Islet of Langerhans (tissue), 1 donor: ENCODE measurements at regions not wholly inside any gene's neighbourhood (a gene's known extent, or its start where the extent isn't known, plus 50 kb on each side); places are given as distances from the start of the nearest gene placed in this dataset.

Experiments used
- FAIRE-seq: peaks from one replicate; lab custom pipeline; 2011; peaks lifted over from hg19 to GRCh38; lab: Jason Lieb, UNC

DNA sequence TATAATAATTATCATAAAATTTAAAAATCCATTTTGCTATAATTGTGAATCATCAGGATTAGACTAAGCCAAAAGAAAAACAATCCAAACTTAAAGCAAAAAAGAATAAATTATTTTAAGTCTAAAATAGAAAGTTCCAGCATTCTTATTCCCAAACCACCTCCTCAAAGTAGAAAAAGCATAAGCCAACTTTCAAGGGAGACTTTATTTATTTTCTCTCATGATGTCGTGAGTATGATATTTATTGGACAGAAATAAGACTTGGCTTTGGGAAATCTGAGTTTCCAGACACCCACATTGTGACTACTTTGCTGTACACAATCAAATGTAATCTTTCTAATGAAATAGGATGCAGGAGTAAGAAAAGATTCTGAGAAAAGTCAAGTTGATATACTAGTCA is 372.1 kb downstream of the MTRR start:
- no peak for FAIRE-seq

DNA sequence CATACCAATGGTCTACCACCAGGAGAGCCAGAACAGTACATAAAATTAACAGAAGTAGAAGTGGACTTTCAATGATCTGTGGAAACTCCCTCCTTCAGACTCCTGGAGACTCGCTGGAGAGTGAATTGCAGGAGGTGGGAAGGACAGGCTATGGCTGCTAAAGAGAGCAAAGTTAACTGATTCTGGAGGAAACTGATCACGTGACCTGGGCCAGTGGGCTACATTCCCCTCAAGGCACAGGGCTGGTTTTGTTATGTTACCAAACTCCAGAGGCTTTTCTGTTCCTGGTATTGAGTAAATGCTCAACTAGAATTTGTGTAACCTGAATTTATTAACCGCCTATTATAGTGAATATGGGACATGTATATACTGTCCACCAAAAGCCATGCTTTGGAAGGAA is 372.6 kb downstream of the MTRR start:
- FAIRE-seq, result no peak

DNA sequence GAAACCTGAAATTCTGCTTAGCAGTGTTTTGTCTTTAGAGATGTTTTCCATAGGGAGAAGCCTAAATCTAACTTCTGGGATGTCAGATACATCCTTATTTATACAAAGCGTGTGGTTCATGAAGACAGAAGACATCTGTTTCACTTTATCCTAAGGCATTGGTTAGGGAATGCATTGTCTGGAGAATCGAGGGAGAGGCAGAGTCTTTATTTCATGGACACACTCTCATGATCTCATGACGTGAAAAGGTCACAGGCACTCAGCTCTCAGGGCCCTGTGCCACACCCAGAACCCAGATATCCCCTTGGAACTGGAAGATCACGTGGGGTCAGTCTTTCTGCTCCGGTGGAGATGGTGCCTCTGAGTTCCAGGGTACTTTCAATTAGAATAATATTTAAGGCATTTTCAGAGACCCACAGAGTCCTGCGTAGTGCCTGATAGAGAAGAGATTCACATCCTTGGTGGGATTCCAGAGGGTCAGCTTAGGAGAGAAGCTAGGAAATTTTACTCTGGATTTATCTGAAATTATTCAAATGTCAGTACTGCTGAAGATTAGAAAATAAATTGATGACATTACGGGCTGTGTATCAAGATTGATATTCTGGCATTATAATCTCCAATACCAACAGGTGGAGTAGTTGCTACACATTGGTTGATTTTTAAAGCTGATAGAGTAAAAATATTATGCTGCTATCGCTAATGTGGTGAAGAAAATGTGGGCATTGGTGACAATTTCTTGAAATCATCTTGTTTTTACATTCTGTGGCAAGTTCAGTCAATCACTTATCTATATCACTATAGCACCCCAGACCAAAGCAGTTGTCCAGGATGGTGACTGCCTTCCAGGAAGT is 378.3 kb downstream of the MTRR start:
- no peak for FAIRE-seq

DNA sequence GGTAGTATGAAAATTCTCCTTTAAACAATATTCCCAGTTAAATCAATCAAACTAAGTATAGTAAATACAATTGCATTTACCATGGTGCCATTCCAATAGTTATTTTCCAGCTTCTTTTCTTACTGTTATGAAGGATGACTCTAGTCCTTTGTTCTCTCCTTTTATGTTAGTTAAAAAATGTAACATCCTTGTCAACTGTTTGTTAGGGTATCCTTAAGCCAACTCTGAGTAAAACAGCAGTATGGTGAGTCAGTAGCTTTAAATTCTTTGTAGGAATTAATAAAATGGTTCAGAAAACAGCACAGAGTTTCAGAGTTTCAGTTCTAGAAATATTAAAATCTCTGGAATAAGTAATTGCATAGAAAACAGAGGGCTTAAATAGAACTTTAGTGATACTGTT is 384.4 kb downstream of the MTRR start:
- FAIRE-seq, result no peak

DNA sequence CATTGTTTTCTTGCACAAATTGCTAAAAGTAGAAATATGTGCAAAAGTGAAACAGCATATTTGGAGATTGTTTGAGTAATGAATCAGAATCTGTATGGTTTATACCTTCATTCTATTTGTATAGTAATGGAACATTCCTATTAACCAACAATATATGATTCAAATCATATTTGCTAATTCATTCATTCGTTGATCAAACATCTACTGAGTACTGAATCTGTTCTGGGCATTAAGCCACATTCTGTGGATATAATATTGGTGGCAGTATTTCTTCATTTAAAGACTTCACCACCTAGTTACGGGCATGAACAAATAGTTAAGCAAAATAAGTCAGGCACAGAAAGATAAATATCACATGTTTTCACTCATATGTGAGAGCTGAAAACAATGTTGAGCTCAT is 385.7 kb downstream of the MTRR start:
- no peak for FAIRE-seq

DNA sequence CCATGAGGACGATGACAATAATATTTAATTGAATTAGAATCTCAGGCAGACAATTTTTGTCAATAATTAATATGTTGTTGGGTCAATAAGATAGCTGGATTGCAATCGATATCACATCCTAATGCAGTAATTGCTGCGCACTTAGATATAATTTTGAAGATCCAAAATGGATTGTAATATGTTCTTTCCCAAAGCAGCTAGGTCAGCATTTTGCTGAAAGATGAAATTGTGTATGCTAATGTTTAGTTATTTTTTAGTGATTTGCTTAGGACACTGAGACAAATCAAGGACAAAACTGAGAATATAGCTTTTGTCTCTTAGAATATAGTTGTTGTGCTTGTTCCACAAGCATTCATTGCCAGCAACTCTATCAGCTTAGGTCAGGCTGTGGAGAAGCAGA is 389.9 kb downstream of the MTRR start:
- FAIRE-seq, result no peak

DNA sequence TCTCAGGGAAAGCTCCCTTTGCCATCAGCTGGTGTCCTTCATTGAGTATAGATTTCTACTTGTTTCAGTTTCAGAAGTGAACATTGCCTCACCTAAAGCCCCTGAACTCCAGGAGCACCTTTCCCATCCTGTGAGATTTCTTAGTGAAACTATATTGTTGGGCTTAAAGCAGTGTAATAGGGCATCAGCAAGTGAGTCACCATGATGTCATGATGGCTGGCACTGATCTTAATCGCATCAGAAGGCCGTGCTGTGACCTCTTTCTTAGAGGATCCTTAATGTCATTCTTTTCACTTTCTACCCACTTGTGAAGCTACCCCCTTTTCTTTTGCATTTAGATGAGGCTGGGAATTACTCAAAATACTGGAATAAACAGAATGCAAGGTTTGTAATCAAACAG is 401.3 kb downstream of the MTRR start:
- no peak for FAIRE-seq

DNA sequence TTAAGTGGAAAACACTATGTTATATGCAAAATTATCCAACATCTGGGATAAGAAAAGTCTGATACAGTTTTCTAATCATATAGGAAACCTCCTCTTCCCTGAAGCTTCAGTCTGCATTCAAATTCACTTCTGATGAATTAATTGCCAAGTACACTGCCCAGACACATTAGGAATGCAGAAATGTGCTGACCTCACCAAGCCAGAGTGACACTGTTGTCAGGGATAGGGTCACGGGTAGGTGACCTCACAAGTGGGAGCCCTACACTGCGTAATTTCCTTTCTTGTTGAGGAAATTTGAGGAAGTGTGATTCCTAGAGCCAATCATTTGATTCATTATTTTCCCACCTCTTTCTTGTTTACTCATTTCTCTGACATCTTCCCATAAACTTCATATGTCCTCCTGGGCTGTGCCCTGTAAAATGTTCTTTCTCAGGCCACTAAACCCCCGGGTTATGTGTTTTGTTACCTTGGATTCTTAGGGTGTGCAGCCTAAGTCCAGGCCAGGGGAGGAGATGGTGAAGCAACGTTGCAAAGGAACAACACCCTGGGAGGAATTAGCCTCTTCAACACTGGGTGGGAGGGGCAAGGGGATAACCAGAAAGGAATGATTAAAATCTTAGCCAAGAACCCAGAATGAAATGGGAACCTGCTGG is 411.9 kb downstream of the MTRR start:
- FAIRE-seq, result no peak

DNA sequence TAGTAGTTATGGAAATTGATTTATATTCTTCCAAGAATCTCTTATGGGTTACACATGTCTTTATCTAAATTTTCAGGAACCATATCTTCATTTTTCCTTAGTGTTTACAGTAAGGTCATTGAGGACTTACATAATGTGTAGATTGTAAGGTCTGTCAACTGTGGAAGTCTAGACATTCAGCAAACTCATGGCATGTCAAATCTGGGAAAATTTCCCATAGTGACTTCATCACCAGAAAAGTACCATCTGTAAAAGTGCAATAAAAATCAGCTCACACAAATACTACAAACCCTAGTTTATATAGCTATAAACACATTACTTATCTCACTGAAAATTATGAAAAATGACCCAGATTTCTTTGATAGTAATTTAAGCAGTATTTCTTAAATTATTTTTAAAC is 419.4 kb downstream of the MTRR start:
- no peak for FAIRE-seq

DNA sequence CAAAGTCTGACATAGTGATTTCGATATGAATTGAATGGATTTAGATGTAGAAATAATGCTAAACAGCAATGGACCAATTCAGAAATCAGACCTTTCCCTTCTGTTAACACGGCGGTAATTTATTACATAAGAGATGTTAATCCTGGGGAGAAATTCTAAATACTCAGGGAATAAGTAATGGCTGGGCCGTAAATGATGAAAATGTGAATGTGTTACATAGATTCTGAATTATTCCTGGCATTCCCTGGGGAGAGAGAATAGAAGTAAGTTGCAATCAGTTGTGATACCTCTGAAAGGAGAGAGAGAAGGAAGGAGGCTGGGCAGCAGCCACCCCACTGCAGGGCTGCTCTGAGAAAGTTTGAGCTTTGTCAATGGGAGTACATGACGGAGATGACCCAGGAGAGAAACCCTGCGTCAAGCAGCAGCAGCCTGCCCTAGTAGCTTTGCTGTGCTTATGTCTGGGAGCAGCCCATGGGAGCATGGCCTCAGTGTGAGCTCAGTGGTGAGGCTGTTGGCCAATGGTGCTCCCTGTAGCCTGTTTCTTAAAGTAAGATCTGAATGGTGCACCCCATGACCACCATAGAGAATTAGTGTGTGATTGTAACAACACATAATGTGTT is 420.1 kb downstream of the MTRR start:
- FAIRE-seq, result no peak

DNA sequence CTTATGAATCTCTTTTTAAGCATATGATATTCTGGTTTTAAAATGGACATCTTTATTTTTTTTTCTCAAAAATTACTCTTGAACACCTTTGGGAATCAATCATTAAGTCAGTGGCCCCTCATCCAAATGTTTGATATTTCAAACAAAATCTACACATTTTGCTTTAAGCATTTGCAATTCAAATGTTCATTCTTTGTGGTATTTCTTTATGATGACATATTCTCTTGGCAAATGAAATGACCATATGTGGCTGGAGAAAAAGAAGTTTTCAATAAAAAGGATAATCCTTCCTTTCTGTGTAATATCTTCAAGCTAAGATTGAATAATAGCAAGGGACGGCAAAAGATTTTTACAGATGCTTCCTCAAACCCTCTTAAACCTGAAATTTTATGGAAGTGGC is 420.8 kb downstream of the MTRR start:
- no peak for FAIRE-seq

DNA sequence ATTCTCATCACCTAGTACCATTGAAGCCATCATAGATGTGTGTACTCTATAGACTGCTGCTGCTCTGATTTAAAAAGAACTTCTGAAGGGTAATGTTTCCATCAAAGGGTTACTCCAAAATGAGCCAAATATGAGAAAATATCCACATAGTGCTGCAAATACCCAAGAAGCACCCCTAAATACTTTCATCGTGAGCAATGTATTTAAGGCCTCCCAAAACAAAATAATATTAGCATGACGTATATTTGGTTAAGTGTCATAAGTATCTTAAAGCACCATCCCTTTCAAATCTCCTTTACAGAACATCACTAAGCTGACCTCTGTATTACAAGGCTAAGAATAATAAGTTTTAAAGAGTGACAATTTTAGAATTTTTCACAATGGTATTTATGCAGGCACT is 421.8 kb downstream of the MTRR start:
- FAIRE-seq, result no peak

DNA sequence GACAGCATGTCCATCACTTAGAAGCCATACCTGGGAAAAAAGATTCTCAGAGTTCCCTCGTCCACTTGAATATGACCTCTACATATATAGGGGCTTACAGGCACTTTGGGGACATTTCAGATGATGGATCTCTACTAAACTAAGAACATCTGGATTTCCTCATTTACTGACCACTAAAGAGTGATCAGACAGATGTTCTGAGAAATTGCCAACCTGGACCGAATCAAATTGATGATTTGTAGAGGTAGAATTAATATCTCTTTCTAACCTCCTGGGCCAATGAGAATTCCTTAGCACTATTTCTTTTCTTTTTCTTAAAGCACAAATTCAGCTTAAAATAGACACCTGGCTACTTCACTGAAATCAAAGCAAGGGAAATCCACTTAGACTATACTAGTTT is 422.7 kb downstream of the MTRR start:
- no peak for FAIRE-seq

DNA sequence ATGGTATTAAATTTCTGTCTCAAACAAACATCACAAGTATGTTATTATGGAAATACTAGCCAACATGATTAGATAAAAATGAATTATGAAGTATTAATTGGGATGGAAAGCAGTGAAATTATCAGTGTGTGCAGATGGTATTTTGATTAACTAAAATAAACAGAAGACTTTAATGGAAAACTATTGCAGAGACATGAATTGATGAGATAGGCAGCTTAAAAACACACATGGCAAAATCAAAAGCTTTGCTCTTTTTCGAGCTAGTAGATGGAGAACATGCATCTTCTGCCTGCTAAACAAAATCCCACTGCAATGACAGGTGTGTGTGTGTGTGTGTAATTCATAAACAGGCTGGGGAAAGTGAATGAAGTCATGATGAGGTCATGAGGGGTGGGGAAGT is 426.2 kb downstream of the MTRR start:
- FAIRE-seq, result no peak

DNA sequence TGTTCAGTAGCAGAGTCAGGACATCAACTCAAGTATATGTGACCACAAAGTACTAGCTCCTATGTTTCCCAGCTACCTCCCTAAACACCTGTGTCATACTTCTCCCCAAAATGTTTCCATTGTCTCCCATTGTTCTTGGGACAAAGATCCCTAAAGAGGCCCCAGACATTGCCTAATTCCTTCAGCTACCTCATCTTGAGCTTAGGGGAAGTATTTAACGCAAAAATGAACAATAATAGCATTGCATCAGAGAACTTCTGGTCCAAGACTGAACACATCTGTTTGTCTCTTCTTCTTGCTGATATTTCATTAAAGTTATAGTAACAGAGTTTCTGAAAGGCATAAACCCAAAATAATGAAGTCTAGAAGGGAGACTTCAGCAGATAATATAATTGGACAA is 430.8 kb downstream of the MTRR start:
- no peak for FAIRE-seq

DNA sequence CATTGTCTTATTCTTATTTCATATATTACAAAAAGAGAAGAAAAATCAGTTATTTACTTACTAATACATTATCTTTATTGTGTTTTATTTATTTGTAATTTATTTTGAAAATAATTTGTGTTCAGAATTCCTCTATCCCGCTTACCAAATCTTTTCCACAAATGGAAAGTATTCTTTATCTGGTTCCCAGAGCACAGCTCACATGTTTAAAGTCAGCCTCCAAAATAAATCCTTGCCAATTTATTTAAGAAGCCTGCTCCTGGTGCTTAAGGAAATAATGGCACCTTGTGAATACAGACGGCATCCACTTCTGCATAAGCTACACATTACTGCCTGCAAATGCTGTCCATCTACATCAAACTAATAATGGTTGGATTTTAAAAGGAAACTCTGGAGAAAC is 435.4 kb downstream of the MTRR start:
- FAIRE-seq, result no peak

DNA sequence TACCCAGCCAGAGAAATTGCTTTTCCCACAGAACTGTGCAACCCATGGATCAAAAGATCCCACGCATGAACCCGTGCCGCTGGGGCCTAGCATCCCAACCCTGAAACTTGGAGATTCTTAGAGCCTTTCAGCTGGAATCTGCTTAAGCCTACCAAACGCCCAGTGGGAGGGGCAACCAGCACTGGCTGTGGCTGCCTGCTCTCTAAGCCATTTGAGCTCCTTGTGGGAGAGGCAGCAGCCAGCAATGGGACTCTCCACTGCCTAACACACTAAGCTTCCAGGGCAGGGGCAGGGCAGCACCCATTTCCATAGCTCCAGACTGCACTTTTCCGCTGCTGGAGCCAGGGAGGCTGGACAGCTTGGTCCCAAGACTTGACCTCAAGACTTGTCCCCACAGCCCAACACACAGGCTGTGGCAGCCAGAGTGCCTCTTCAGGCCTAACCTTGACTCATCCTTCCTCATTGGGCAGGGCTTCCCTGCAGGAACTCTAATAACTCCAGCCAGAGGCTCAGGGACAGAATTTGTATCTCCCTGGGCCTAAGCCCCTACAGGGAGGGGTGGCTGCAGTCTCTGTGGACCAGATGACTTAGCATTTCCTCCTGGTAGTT is 437.4 kb downstream of the MTRR start:
- FAIRE-seq, result no peak

DNA sequence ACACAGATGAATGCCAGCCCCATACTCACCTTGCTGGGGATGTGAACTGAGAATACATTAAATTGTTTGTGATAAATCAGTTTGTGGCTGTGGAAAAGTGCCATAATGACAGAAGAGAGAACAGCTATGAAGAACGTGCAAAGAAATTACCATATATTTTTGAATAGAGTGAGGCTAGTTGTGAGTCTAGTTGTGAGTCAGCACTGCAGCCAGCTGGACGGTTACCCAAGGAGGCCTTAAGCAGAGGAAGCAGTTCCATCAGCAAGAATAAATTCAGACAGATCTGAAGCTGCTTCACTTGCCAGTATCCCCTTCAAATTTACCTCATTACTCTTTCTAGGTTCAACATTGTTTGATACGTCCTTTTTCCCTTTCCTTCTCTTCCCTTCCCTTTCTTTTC is 446.0 kb downstream of the MTRR start:
- no peak for FAIRE-seq

DNA sequence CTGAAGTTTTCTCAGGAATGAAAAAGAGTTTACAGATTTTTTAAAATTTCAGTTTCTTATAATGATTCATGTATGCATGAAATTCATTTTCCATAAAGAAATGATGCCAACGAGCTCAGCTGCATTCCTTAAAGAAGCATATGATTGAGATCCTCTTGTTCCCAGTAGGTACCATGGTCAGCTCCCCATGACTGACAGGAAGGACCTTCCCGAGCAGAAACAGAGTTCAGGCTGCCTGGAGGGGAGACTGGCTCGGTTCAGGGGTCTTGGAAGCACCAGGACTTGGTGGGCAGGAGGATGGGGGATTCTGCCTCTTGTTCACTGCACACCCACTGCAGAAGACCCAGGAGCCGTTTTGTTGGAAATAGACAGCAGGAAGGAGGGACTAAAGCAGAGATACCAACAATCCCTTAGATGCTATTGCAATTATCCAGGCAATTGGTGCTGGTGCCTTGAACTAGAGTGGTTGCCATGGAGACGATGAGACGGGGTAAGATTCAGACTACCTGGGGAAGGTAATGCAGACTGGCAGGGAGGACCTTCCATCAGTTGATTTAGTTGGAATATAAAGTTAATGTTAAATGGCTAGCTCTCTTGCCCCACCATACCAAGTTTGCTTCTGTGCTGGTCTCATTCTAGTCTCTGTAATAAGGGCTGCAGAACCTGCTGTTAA is 447.8 kb downstream of the MTRR start:
- FAIRE-seq, result no peak

DNA sequence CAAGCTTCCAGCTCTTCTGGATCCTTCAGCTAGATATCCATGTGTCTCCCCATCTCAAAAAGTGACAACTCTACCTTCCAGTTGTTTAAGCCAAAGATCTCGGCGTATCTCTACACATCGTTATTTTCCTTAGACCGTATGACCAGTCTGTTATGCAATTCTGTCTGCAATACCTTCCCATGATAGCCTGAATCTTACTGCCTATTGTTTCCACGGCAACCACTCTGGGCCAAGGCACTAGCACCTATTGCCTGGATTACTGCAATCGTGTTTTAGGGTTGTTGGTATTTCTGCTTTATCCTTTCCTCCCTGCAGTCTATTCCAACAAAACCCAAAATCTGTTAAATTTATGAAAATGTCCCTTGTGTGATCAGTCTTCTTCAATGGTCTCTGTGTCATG is 448.4 kb downstream of the MTRR start:
- no peak for FAIRE-seq

DNA sequence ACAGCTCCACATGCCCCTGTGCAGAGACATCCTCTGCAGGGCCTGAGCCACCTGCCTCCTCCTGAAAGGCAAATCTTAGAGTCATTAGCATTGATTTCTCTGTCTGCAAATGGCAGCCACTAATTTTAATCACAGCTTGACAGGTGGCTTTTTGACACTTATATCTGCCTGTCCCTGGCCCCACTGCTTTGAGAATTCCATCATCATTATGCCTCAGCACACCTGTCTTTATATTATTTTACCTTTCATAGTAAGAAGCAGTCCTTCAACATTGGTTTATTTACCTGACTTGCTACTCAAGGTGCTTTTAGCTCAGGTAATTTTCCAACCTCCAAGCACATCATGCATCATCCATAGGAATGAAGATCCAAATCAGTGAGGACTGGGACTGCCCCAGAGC is 451.3 kb downstream of the MTRR start:
- FAIRE-seq, result no peak

DNA sequence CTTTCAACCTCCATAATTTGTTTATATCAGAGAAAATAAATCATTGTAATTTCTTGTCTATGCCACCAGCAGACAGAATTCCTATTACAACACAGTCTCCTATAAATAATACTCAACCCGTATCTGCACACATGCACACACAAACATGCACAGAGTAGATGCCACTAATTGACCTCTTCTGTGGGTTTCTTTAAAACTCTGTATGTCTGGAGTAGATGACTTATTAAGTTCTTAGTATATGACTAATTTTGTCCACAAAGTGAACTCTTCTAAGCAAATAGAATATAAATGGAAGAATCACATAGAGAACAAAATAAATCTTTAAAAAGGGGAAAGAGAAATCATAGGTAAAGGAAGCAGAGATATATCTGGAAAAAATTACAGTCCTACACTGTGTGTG is 452.3 kb downstream of the MTRR start:
- FAIRE-seq, result no peak

DNA sequence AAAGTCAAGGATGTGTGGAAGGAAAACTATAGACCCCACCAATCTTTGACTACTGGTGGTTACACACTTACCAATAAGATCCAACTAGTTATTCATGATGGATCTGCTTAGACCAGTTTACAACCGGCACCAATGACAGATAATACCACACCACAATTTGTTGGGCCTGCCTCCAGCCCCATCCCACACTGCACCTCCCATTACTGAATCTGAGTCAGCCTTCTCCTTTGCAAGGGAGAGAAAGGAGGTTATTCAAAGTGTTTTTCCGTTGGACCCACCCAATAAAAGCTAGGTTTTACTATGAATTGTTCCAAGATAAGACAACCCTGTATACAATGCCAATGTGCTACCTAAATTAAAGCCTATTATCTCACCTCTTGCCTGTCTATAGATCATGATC is 453.5 kb downstream of the MTRR start:
- FAIRE-seq, result no peak
